Heart right ventricle (tissue), 16 donors: ENCODE measurements at regions not wholly inside any gene's neighbourhood (a gene's known extent, or its start where the extent isn't known, plus 50 kb on each side); places are given as distances from the start of the nearest gene placed in this dataset.

Source experiments
- ATAC-seq, 8 donors: fragments of 200-7000 bp; cut with Tn5 transposase; one replicate each; pipeline ENCODE4 v1.9.1; 2020; ENCODE audit warnings: mild to moderate bottlenecking in 8 of 8, moderate library complexity in 8 of 8, moderate number of reproducible peaks in 1 of 8
- DNase-seq, 2 donors: peaks; one replicate each; pipeline ENCODE4 v3.0.0-alpha.2; 2020
- H3K27ac ChIP-seq, 10 donors: fragments of 200-600 bp; sonication (generic) in 2 of 10; one replicate each; pipeline versions ENCODE4 v1.5.0 to v1.8.0; 2020 to 2022; ENCODE audit warnings: mild to moderate bottlenecking in 3 of 10
- H3K27me3 ChIP-seq, 7 donors: fragments of 200-600 bp; one replicate each; pipeline ENCODE4 v1.8.0; 2021 to 2022; ENCODE audit warnings: mild to moderate bottlenecking in 2 of 7
- H3K36me3 ChIP-seq, 9 donors: fragments of 200-600 bp; sonication (generic) in 1 of 9; one replicate each; pipeline versions ENCODE4 v1.5.0 to v1.8.0; 2020 to 2022; ENCODE audit warnings: mild to moderate bottlenecking in 2 of 9
- H3K4me1 ChIP-seq, 9 donors: fragments of 200-600 bp; sonication (generic) in 1 of 9; one replicate each; pipeline versions ENCODE4 v1.5.0 to v1.8.0; 2020 to 2022; ENCODE audit warnings: mild to moderate bottlenecking in 4 of 9
- H3K4me3 ChIP-seq, 10 donors: fragments of 200-600 bp; sonication (generic) in 2 of 10; one replicate each; pipeline versions ENCODE4 v1.5.0 to v1.8.0; 2020 to 2022; ENCODE audit warnings: mild to moderate bottlenecking in 7 of 10, moderate library complexity in 2 of 10
- H3K9me3 ChIP-seq, 11 donors: fragments of 200-600 bp in 10 of 11; sonication (generic) in 2 of 11; one replicate each; pipeline versions ENCODE4 v1.5.0 to v1.8.0; 2013 to 2022; ENCODE audit warnings: mild to moderate bottlenecking in 2 of 11, control low read depth in 1 of 11, moderate library complexity in 1 of 11
- CTCF ChIP-seq, 9 donors: fragments of 200-600 bp; sonication (generic) in 2 of 9; IDR thresholded peaks; one replicate each; pipeline versions ENCODE4 v1.5.0 to v1.8.0; 2021 to 2022; ENCODE audit warnings: antibody characterized with exemption in 9 of 9, mild to moderate bottlenecking in 5 of 9, moderate library complexity in 1 of 9
- WGBS, 2 donors: extraction: QIAGEN DNeasy Blood & Tissue Kit; methylation state at CpG; one replicate each; pipeline ENCODE4 v1.1.7; 2013; ENCODE audit warnings: inconsistent platforms in 1 of 2; 5-methylcytosine and 5-hydroxymethylcytosine counted together
- intact Hi-C, 10 donors: fragments of 100-400 bp; cut with DNase I; formaldehyde crosslinking; loops; one replicate each; pipeline versions ENCODE4 v1.11.1 to v1.14.2; 2022
- donor health status: Arrhythmogenic right ventricular cardiomyopathy.
- donor health status: ischemic (EF 13 %, LVEDD 7.1; RV severe dilation, severe dysfunction).
- donor health status: healthy with polysubstance abuse.
- donor health status: DM: no; HTN: yes; CAD: no.
- donor health status: DM: no; HTN: no; CAD: no.
- donor health status: ischemic (EF 25% LVEDD 6.9; RV normal size, moderate dysfunction).
- donor health status: ischemic (EF 25% LVEDD 5.7; RV mildly dilated, moderate dysfunction).
- donor health status: healthy.
- donor health status: DM: yes; HTN: yes; CAD: no.
- donor health status: Ischemic cardiomyopathy.
- donor health status: ischemic (EF 35%, LVEDD 5.7; RV mildly dilated, moderate dysfunction).
- donor health status: nonischemic (EF 11% LVEDD 7.7; RV severe dilation, severe dysfunction).
- donor health status: DM: yes; HTN: yes; CAD: no.
- donor health status: PGD.
- donor health status: ischemic (EF 29% LVEDD 5.4; RV normal size, mild dysfunction).
- donor health status: nonischemic (EF 23%, LVEDD 6.1; RV moderate dilation, normal function).

- Histone ChIP-seq H3K4me3 (no peak overlapping the region), H3K36me3 (no peaks in the 10 kb centered on the region), H3K9me3 (no peaks in the 10 kb centered on the region), H3K4me1 (peaks cover 2 to 18% (median 17%) of the 10 kb centered on the region in 9 donors), H3K27me3 (peaks cover 0 to 43% (median 31%) of the 10 kb centered on the region in 7 donors), H3K27ac (no peak overlapping the region)
- ATAC-seq (no peak), DNase-seq (no peak)
- TF ChIP-seq CTCF (IDR thresholded peaks at IDR 0.05) = no peak
- 84 to 91% methylated on average over 8 of the region's 8 CpGs for WGBS, 2 donors
- intact Hi-C loops = no loop called here
Measured at GRCh38 chr13:109682534-109683244, 103.7 kb downstream of the IRS2 start.

- Histone ChIP-seq H3K27me3 (peaks cover 0 to 44% (median 32%) of the 10 kb centered on the region in 7 donors), H3K4me1 (peaks cover 2 to 18% (median 17%) of the 10 kb centered on the region in 9 donors), H3K27ac (no peak overlapping the region), H3K9me3 (no peaks in the 10 kb centered on the region), H3K36me3 (no peaks in the 10 kb centered on the region), H3K4me3 (no peak overlapping the region)
- WGBS, 2 donors = 90 to 93% methylated on average over 4 of the region's 4 CpGs
- ATAC-seq (no peak), DNase-seq (no peak)
- TF ChIP-seq CTCF (IDR thresholded peaks at IDR 0.05) = no peak
- intact Hi-C loops = no loop called here
Measured at GRCh38 chr13:109680930-109681329, 105.5 kb downstream of the IRS2 start.

- Histone ChIP-seq H3K27me3 (peaks cover 0 to 51% (median 32%) of the 10 kb centered on the region in 7 donors), H3K4me1 (peaks cover 2 to 15% (median 12%) of the 10 kb centered on the region in 9 donors), H3K36me3 (no peaks in the 10 kb centered on the region), H3K9me3 (no peaks in the 10 kb centered on the region), H3K4me3 (no peak overlapping the region), H3K27ac (no peak overlapping the region)
- no peak for TF ChIP-seq CTCF (IDR thresholded peaks at IDR 0.05)
- DNase-seq (no peak), ATAC-seq (no peak)
- intact Hi-C loops = no loop called here
- WGBS, 2 donors = 88 to 92% methylated on average over 4 of the region's 4 CpGs
Measured at GRCh38 chr13:109680288-109680687, 106.1 kb downstream of the IRS2 start.

- ATAC-seq (no peak), DNase-seq (no peak)
- peaks cover 0 to 67% (median 38%) of the 10 kb centered on the region in 7 donors for H3K27me3 ChIP-seq
- no peak for TF ChIP-seq CTCF (IDR thresholded peaks at IDR 0.05)
- no peak overlapping the region for H3K4me3 ChIP-seq
- H3K36me3 ChIP-seq = no peaks in the 10 kb centered on the region
- H3K9me3 ChIP-seq = no peaks in the 10 kb centered on the region
- intact Hi-C loops = no loop called here
- H3K4me1 ChIP-seq = no peaks in the 10 kb centered on the region
- 85 to 87% methylated on average over 4 of the region's 4 CpGs for WGBS, 2 donors
- H3K27ac ChIP-seq = no peak overlapping the region
Measured at GRCh38 chr13:109678459-109678858, 107.9 kb downstream of the IRS2 start.
